GM12865 (cell line): ENCODE measurements at regions not wholly inside any gene's neighbourhood (a gene's known extent, or its start where the extent isn't known, plus 50 kb on each side); places are given as distances from the start of the nearest gene placed in this dataset.

ENCODE experiments used
- DNase-seq: peaks from one replicate; pipeline ENCODE4 v3.0.0; 2010; ENCODE audit warnings: low read depth
- H3K4me3 ChIP-seq: 2 replicates; pipeline ENCODE4 v1.5.1; 2011; ENCODE audit warnings: mild to moderate bottlenecking, low read depth, low read length, control low read depth
- TF ChIP-seq, protein P1 (sequence below): IDR thresholded peaks from 2 replicates; pipeline ENCODE4 v1.5.1; 2011; ENCODE audit warnings: low read length, control low read depth, low read depth, inconsistent platforms; ENCODE audit not compliant: insufficient read depth; ENCODE audit errors: missing control alignments

DNA sequence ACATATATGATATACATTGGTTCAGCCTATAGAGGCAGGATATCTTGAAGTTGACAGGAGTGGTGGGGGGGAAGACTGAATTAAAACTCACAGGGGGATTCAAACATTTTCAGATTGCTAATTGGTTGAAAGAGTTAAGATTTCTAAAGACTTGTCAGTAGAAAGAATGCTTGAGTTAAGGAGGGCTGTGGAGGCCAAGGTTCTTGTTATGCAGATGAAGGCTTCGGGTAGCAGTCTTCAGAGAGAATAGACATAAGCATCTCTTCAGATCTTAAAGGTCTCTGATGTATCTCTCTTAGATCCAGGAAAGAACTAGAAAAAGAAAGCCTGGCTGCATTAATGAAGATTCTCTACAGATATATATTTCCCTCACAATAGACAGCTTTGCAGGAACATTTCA lies 209.8 kb upstream of the SEMA3D start:
- TF ChIP-seq, protein P1, sequence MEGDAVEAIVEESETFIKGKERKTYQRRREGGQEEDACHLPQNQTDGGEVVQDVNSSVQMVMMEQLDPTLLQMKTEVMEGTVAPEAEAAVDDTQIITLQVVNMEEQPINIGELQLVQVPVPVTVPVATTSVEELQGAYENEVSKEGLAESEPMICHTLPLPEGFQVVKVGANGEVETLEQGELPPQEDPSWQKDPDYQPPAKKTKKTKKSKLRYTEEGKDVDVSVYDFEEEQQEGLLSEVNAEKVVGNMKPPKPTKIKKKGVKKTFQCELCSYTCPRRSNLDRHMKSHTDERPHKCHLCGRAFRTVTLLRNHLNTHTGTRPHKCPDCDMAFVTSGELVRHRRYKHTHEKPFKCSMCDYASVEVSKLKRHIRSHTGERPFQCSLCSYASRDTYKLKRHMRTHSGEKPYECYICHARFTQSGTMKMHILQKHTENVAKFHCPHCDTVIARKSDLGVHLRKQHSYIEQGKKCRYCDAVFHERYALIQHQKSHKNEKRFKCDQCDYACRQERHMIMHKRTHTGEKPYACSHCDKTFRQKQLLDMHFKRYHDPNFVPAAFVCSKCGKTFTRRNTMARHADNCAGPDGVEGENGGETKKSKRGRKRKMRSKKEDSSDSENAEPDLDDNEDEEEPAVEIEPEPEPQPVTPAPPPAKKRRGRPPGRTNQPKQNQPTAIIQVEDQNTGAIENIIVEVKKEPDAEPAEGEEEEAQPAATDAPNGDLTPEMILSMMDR, result no peak
- no peak for DNase-seq
- H3K4me3 ChIP-seq, result no peak overlapping the region

DNA sequence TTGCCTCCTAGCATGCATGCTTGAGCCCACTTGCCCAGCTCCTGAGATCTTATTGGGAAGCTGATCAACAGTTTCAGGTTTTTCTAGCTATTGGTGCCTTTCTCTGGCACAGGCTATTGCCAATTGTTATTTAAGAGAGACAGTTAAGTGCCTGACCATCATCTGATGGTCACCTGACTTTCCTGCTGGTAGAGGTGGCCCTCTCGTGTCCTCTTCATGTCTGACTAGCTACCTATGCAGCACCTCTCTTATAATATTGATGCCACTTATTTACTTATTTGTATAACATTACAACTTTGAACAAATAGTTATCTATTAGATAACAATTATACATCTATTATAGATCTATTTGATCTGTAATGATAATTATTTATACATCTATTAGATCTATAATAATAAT lies 205.9 kb upstream of the SEMA3D start:
- TF ChIP-seq, protein P1, result no peak
- H3K4me3 ChIP-seq, result no peak overlapping the region
- no peak for DNase-seq

DNA sequence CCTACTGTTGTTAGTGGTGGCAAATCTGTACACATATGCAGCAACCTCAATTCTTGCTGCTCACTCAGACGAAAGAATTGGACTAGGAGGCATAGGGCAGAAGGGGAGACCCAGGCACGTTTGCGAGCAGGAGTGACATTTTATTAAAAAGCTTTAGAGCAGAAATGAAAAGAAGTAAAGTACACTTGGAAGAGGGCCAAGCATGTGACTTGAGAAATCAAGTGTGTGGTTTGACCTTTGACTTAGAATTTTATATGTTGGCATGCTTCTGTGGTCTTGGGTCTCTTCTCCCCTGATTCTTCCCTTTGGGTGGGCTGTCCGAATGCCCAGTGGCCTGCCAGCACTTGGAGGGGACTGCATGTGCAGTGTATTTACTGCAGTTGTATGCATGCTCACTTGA lies 205.5 kb upstream of the SEMA3D start:
- no peak overlapping the region for H3K4me3 ChIP-seq
- DNase-seq, result no peak
- TF ChIP-seq, protein P1, result no peak

DNA sequence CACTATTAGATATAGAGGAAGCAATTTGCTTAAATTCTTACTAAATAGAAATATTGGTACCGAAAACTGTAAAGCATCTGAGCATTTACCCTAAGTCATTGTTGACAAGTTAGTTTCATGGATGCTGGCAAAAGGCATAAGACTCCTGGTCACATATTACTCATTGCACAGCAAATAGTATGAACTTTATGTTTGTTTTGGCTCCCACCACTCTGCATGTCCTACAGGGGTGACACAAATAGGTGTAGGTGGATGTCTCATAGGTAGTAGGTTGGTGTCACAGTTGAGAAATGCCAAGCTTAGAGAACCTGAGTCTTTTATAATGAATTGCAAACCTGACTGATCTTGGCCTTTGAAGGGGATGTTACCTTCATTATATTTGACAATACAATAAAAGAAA lies 199.6 kb upstream of the SEMA3D start:
- TF ChIP-seq, protein P1, result no peak
- H3K4me3 ChIP-seq, result no peak overlapping the region
- DNase-seq, result no peak

DNA sequence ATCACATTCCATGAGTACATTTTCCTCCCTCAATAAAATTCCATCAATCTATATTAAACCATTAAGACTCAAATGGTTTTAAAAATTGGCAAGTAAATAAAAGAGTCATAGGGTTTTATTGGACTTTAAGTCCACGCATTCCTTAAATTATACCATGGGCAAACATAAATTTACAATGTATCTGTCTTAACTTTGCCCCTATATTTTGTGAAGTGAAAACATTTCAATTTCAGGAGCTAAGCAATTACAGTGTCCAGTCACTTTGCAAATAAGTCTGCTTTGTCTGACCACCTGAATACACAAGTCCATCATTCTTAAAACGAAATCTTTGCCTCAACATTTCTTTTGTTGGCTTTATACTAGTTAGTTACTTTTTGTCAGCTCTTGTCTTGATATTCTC lies 197.5 kb upstream of the SEMA3D start:
- TF ChIP-seq, protein P1, result no peak
- no peak for DNase-seq
- no peak overlapping the region for H3K4me3 ChIP-seq

DNA sequence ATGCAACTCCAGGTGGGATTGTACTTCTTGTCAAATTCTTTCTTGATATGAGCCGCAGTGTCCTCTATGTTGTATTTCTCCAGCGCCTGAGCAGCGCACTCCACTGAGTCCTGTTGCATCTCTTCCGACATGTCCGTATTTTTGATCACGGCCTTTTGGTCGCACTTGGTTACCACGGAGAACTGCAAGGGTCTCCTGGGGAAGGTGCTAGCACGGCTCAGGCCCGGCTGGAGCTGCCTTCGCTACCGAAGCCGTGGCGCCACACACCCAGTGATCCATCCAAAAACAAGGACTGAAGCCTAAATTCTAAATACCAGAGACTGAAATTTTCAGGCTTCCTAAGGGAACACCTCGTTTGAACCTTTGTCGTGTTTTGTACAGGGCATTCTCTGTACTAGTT lies 194.4 kb upstream of the SEMA3D start:
- H3K4me3 ChIP-seq, result no peak overlapping the region
- TF ChIP-seq, protein P1, result no peak
- no peak for DNase-seq

DNA sequence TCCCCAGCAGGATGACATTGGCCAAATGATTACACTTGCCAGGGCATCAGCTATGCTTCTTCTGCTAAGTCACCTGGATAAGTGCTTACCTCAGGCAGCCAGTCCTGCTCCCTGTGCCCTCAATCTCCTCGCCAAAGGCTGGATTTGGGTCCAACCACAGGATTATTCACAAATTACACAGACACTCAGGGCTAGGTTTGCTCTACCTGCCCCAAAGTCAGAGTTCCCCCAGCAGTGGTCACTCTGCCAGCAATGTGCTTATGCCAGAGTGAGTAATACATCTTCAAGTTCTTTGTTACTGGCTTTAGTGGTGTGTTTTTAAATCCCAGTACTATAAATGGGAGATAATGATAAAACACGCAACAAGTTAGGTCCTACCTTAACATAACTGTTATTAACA lies 189.7 kb upstream of the SEMA3D start:
- H3K4me3 ChIP-seq, result no peak overlapping the region
- no peak for DNase-seq
- TF ChIP-seq, protein P1, result no peak
